Endodermal cell (in vitro differentiated cells): ENCODE measurements at regions not wholly inside any gene's neighbourhood (a gene's known extent, or its start where the extent isn't known, plus 50 kb on each side); places are given as distances from the start of the nearest gene placed in this dataset.

Experiments used
- DNase-seq: peaks from one replicate; pipeline ENCODE4 v3.0.0-alpha.2; 2017
- H3K27ac ChIP-seq: 2 replicates; pipeline ENCODE4 v1.5.1; 2013; ENCODE audit warnings: mild to moderate bottlenecking, low read depth, low read length, moderate library complexity
- H3K27me3 ChIP-seq: 2 replicates; pipeline ENCODE4 v1.6.1; 2013; ENCODE audit warnings: mild to moderate bottlenecking, low read length, moderate library complexity; ENCODE audit not compliant: insufficient read depth, control insufficient read depth, poor library complexity, severe bottlenecking
- H3K36me3 ChIP-seq: 2 replicates; pipeline ENCODE4 v1.7.0; 2013; ENCODE audit warnings: mild to moderate bottlenecking, low read length, moderate library complexity; ENCODE audit not compliant: control insufficient read depth, insufficient read depth
- H3K4me1 ChIP-seq: one replicate; pipeline ENCODE4 v1.7.0; 2013; ENCODE audit warnings: low read length; ENCODE audit not compliant: control insufficient read depth, insufficient read depth
- H3K4me3 ChIP-seq: 2 replicates; pipeline ENCODE4 v1.5.1; 2013; ENCODE audit warnings: mild to moderate bottlenecking, low read length, moderate library complexity
- H3K9ac ChIP-seq: 2 replicates; pipeline ENCODE4 v1.6.1; 2013; ENCODE audit warnings: mild to moderate bottlenecking, low read length, moderate library complexity; ENCODE audit not compliant: poor library complexity, severe bottlenecking; ENCODE audit errors: extremely low read depth
- H3K9me3 ChIP-seq: 2 replicates; pipeline ENCODE4 v1.6.1; 2013; ENCODE audit warnings: mild to moderate bottlenecking, low read length, moderate library complexity; ENCODE audit not compliant: control insufficient read depth
- H3K27ac Mint-ChIP-seq: 2 replicates; pipeline ENCODE4 v1.8.0; 2020; ENCODE audit warnings: mixed read lengths
- H3K27me3 Mint-ChIP-seq: 2 replicates; pipeline ENCODE4 v1.8.0; 2021; ENCODE audit warnings: mild to moderate bottlenecking, mixed read lengths; ENCODE audit not compliant: insufficient read depth
- H3K36me3 Mint-ChIP-seq: 2 replicates; pipeline ENCODE4 v1.8.0; 2020; ENCODE audit warnings: low read depth, mixed read lengths
- H3K4me1 Mint-ChIP-seq: 2 replicates; pipeline ENCODE4 v1.8.0; 2020; ENCODE audit warnings: mixed read lengths
- H3K4me3 Mint-ChIP-seq: 2 replicates; pipeline ENCODE4 v1.8.0; 2020; ENCODE audit warnings: mild to moderate bottlenecking, moderate library complexity, mixed read lengths
- H3K9me3 Mint-ChIP-seq: 2 replicates; pipeline ENCODE4 v1.8.0; 2020; ENCODE audit warnings: mild to moderate bottlenecking, mixed read lengths
- WGBS, 2 experiments: methylation state at CpG; one replicate each; pipeline versions ENCODE4 v1.1.5 to v1.1.7; 2013; ENCODE audit warnings: missing lambda C conversion rate in 2 of 2, mixed read lengths in 1 of 2; ENCODE audit not compliant: insufficient coverage in 1 of 2, insufficient read length in 1 of 2; 5-methylcytosine and 5-hydroxymethylcytosine counted together
- TF ChIP-seq, protein P1 (sequence below): fragments of 200-600 bp; sonication (generic); conservative IDR thresholded peaks from 2 replicates; pipeline ENCODE4 v1.5.0; 2021; ENCODE audit warnings: antibody characterized with exemption, mild to moderate bottlenecking

DNA sequence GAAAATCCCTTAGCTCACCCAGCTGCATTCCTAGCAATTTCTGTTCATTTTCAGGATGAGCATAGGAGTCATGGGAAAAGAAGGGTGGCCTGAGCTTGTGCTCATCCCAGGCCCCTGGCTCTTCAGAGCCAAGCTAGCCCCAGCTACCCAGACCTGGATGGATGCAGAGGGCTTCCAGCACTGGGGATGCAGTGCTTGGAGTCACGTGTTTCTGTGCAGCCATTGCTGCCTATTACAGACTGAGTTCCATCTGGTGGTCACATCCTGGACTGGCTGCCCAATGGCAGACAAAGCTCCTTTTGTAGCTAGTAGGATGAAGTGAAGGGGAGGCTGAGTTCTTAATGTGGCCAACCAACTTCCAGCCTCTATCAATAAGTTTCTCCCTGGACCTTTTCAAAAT is 54.2 kb upstream of the JDP2 start:
- H3K4me1 Mint-ChIP-seq: peaks cover 15% of the 10 kb centered on the region

DNA sequence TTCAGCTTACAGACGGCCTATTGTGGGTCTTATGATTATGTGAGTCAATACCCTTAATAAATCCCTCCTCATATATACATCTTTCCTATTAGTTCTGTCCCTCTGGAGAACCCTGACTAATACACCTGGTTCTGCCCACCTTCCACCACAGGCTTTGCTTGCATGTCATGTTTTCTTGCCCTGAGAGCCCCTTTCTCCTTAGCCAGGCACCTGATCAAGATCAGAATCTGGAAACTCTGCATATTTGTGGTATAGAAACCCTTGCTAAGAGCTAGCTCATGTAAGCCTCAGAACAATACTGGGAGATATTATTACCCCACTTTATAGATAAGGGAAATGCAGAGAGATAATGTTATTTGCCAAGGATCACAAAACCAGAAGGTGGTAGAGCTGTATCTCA is 52.9 kb upstream of the JDP2 start:
- Mint-ChIP-seq H3K4me3 (no peak overlapping the region), H3K4me1 (peaks cover 18% of the 10 kb centered on the region), H3K36me3 (no peaks in the 10 kb centered on the region), H3K9me3 (peaks cover 5% of the 10 kb centered on the region), H3K27me3 (peaks cover 47% of the 10 kb centered on the region), H3K27ac (no peak overlapping the region)
- H3K4me3 ChIP-seq: no peak overlapping the region
- H3K27ac ChIP-seq: no peak overlapping the region
- no peak for DNase-seq
- TF ChIP-seq, protein P1, sequence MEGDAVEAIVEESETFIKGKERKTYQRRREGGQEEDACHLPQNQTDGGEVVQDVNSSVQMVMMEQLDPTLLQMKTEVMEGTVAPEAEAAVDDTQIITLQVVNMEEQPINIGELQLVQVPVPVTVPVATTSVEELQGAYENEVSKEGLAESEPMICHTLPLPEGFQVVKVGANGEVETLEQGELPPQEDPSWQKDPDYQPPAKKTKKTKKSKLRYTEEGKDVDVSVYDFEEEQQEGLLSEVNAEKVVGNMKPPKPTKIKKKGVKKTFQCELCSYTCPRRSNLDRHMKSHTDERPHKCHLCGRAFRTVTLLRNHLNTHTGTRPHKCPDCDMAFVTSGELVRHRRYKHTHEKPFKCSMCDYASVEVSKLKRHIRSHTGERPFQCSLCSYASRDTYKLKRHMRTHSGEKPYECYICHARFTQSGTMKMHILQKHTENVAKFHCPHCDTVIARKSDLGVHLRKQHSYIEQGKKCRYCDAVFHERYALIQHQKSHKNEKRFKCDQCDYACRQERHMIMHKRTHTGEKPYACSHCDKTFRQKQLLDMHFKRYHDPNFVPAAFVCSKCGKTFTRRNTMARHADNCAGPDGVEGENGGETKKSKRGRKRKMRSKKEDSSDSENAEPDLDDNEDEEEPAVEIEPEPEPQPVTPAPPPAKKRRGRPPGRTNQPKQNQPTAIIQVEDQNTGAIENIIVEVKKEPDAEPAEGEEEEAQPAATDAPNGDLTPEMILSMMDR: no peak
- H3K9ac ChIP-seq: no peak overlapping the region
- 91% methylated on average over 1 of the region's 1 CpG; no CpG with 5 or more reads in 1 of the 2 experiments for WGBS, 2 experiments
- peaks cover 57% of the 10 kb centered on the region for H3K27me3 ChIP-seq
- H3K9me3 ChIP-seq: no peaks in the 10 kb centered on the region
- H3K36me3 ChIP-seq: no peaks in the 10 kb centered on the region
- peaks cover 18% of the 10 kb centered on the region for H3K4me1 ChIP-seq

More for the DNA sequence above, 54.2 kb upstream of the JDP2 start:
- Histone ChIP-seq H3K27ac (no peak overlapping the region), H3K27me3 (peaks cover 64% of the 10 kb centered on the region), H3K4me1 (peaks cover 11% of the 10 kb centered on the region), H3K36me3 (no peaks in the 10 kb centered on the region), H3K4me3 (no peak overlapping the region), H3K9ac (no peak overlapping the region), H3K9me3 (peaks cover 4% of the 10 kb centered on the region)
- no peak for DNase-seq
- Mint-ChIP-seq H3K27me3 (peaks cover 57% of the 10 kb centered on the region), H3K9me3 (peaks cover 8% of the 10 kb centered on the region), H3K36me3 (no peaks in the 10 kb centered on the region), H3K4me3 (no peak overlapping the region), H3K27ac (no peak overlapping the region)
- WGBS, 2 experiments: 97 to 100% methylated on average over 1 of the region's 1 CpG
- TF ChIP-seq, protein P1: no peak

DNA sequence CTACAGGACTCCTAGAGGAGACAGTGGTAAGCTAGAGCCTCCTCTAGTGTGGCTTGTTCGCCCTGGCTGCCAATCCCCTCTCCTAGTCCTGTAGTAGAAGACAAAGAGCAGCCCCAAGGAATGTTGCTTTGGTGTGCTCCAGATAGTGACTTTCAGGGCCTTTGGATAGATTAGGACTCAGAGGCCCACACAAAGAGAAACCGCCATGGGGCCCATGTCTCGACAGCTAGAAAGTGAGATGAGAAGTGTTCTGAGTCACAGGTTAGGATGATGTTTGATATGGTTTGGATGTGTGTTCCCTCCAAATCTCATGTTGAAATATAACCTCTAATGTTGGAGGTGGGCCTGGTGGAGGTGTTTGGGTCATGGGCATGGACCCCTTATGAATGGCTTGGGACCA is 51.8 kb upstream of the JDP2 start:
- Histone ChIP-seq H3K4me3 (no peak overlapping the region), H3K9ac (no peak overlapping the region), H3K36me3 (no peaks in the 10 kb centered on the region), H3K9me3 (no peaks in the 10 kb centered on the region), H3K27me3 (peaks cover 46% of the 10 kb centered on the region), H3K27ac (no peak overlapping the region), H3K4me1 (peaks cover 18% of the 10 kb centered on the region)
- Mint-ChIP-seq H3K4me3 (no peak overlapping the region), H3K36me3 (no peaks in the 10 kb centered on the region), H3K27me3 (peaks cover 36% of the 10 kb centered on the region), H3K4me1 (peaks cover 18% of the 10 kb centered on the region), H3K9me3 (peaks cover 5% of the 10 kb centered on the region), H3K27ac (no peak overlapping the region)
- TF ChIP-seq, protein P1: no peak
- 94 to 100% methylated on average over 1 to 3 of the region's 3 CpGs for WGBS, 2 experiments
- DNase-seq: no peak
